ENCODE measurements at regions not wholly inside any gene's neighbourhood (a gene's known extent, or its start where the extent isn't known, plus 50 kb on each side); places are given as distances from the start of the nearest gene placed in this dataset.

DNA sequence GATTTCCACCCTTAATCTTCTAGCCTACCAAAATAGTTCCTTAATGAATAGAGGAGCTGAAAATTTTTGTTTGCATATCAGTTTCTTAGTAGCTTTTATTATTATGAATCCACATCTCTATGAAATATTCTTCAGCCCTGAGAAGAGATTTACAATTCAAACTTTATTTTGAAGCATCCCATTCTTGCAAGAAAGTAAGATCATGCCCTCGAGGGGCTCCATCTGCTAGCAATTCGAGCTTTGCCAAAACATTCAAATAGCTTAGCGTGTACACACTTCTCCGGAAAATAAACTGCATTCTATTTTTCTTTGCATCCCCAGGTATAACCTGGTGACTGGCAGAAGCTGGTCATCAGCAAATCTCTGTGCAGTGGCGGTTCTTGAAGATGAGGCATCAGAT is 370.7 kb downstream of the MTRR start:
- no peak overlapping the region for H3K4me3 ChIP-seq (ENCODE audit: low read length)
- H3K4me1 ChIP-seq (ENCODE audit: control insufficient read depth, insufficient read depth, low read length), result no peaks in the 10 kb centered on the region
- Mint-ChIP-seq H3K36me3 (ENCODE audit: low read depth) (no peaks in the 10 kb centered on the region), H3K27ac (no peak overlapping the region), H3K9me3 (no peaks in the 10 kb centered on the region), H3K4me3 (no peak overlapping the region), H3K27me3 (ENCODE audit: insufficient read depth) (no peaks in the 10 kb centered on the region), H3K4me1 (no peaks in the 10 kb centered on the region)
- H3K36me3 ChIP-seq (ENCODE audit: control insufficient read depth, insufficient read depth, low read length), result no peaks in the 10 kb centered on the region
- no peak overlapping the region for H3K27ac ChIP-seq (ENCODE audit: low read depth, low read length)
- TF ChIP-seq, protein P1, sequence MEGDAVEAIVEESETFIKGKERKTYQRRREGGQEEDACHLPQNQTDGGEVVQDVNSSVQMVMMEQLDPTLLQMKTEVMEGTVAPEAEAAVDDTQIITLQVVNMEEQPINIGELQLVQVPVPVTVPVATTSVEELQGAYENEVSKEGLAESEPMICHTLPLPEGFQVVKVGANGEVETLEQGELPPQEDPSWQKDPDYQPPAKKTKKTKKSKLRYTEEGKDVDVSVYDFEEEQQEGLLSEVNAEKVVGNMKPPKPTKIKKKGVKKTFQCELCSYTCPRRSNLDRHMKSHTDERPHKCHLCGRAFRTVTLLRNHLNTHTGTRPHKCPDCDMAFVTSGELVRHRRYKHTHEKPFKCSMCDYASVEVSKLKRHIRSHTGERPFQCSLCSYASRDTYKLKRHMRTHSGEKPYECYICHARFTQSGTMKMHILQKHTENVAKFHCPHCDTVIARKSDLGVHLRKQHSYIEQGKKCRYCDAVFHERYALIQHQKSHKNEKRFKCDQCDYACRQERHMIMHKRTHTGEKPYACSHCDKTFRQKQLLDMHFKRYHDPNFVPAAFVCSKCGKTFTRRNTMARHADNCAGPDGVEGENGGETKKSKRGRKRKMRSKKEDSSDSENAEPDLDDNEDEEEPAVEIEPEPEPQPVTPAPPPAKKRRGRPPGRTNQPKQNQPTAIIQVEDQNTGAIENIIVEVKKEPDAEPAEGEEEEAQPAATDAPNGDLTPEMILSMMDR (conservative IDR thresholded peaks at IDR 0.05), result no peak
- no peak overlapping the region for H3K9ac ChIP-seq (ENCODE audit: extremely low read depth, low read length, poor library complexity, severe bottlenecking)
- H3K27me3 ChIP-seq (ENCODE audit: control insufficient read depth, insufficient read depth, low read length, poor library complexity, severe bottlenecking), result no peaks in the 10 kb centered on the region
- DNase-seq, result no peak
- whole genome bisulfite sequencing, 2 experiments (ENCODE audit: insufficient coverage in 1 of 2, insufficient read length in 1 of 2), result 88 to 90% methylated on average over 4 to 5 of the region's 5 CpGs
- H3K9me3 ChIP-seq (ENCODE audit: control insufficient read depth, low read length), result no peaks in the 10 kb centered on the region

DNA sequence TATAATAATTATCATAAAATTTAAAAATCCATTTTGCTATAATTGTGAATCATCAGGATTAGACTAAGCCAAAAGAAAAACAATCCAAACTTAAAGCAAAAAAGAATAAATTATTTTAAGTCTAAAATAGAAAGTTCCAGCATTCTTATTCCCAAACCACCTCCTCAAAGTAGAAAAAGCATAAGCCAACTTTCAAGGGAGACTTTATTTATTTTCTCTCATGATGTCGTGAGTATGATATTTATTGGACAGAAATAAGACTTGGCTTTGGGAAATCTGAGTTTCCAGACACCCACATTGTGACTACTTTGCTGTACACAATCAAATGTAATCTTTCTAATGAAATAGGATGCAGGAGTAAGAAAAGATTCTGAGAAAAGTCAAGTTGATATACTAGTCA is 372.1 kb downstream of the MTRR start:
- Mint-ChIP-seq H3K27ac (no peak overlapping the region), H3K27me3 (ENCODE audit: insufficient read depth) (no peaks in the 10 kb centered on the region)

DNA sequence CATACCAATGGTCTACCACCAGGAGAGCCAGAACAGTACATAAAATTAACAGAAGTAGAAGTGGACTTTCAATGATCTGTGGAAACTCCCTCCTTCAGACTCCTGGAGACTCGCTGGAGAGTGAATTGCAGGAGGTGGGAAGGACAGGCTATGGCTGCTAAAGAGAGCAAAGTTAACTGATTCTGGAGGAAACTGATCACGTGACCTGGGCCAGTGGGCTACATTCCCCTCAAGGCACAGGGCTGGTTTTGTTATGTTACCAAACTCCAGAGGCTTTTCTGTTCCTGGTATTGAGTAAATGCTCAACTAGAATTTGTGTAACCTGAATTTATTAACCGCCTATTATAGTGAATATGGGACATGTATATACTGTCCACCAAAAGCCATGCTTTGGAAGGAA is 372.6 kb downstream of the MTRR start:
- H3K27me3 Mint-ChIP-seq (ENCODE audit: insufficient read depth), result no peaks in the 10 kb centered on the region
- DNase-seq, result no peak
- H3K27ac Mint-ChIP-seq, result no peak overlapping the region
- no peak overlapping the region for H3K9ac ChIP-seq (ENCODE audit: extremely low read depth, low read length, poor library complexity, severe bottlenecking)
- no peaks in the 10 kb centered on the region for H3K9me3 ChIP-seq (ENCODE audit: control insufficient read depth, low read length)
- 92 to 100% methylated on average over 1 to 3 of the region's 3 CpGs for WGBS, 2 experiments (ENCODE audit: insufficient coverage in 1 of 2, insufficient read length in 1 of 2)
- H3K36me3 ChIP-seq (ENCODE audit: control insufficient read depth, insufficient read depth, low read length), result no peaks in the 10 kb centered on the region
- H3K27ac ChIP-seq (ENCODE audit: low read depth, low read length), result no peak overlapping the region
- H3K27me3 ChIP-seq (ENCODE audit: control insufficient read depth, insufficient read depth, low read length, poor library complexity, severe bottlenecking), result no peaks in the 10 kb centered on the region
- no peak overlapping the region for H3K4me3 Mint-ChIP-seq
- no peak overlapping the region for H3K4me3 ChIP-seq (ENCODE audit: low read length)
- TF ChIP-seq, protein P1 (conservative IDR thresholded peaks at IDR 0.05), result no peak
- no peaks in the 10 kb centered on the region for H3K9me3 Mint-ChIP-seq
- H3K4me1 ChIP-seq (ENCODE audit: control insufficient read depth, insufficient read depth, low read length), result no peaks in the 10 kb centered on the region
- no peaks in the 10 kb centered on the region for H3K36me3 Mint-ChIP-seq (ENCODE audit: low read depth)
- no peaks in the 10 kb centered on the region for H3K4me1 Mint-ChIP-seq

More for the DNA sequence above, 372.1 kb downstream of the MTRR start:
- H3K9me3 Mint-ChIP-seq, result no peaks in the 10 kb centered on the region
- no peaks in the 10 kb centered on the region for H3K36me3 Mint-ChIP-seq (ENCODE audit: low read depth)
- no peak for DNase-seq
- no peaks in the 10 kb centered on the region for H3K27me3 ChIP-seq (ENCODE audit: control insufficient read depth, insufficient read depth, low read length, poor library complexity, severe bottlenecking)
- no peaks in the 10 kb centered on the region for H3K4me1 Mint-ChIP-seq
- H3K4me3 ChIP-seq (ENCODE audit: low read length), result no peak overlapping the region
- no peak overlapping the region for H3K4me3 Mint-ChIP-seq
- no peaks in the 10 kb centered on the region for H3K9me3 ChIP-seq (ENCODE audit: control insufficient read depth, low read length)
- WGBS, 2 experiments (ENCODE audit: insufficient coverage in 1 of 2, insufficient read length in 1 of 2), result 91% methylated on average over 1 of the region's 1 CpG; no CpG with 5 or more reads in 1 of the 2 experiments
- no peaks in the 10 kb centered on the region for H3K36me3 ChIP-seq (ENCODE audit: control insufficient read depth, insufficient read depth, low read length)
- no peak overlapping the region for H3K27ac ChIP-seq (ENCODE audit: low read depth, low read length)
- TF ChIP-seq, protein P1 (conservative IDR thresholded peaks at IDR 0.05), result no peak
- H3K9ac ChIP-seq (ENCODE audit: extremely low read depth, low read length, poor library complexity, severe bottlenecking), result no peak overlapping the region
- H3K4me1 ChIP-seq (ENCODE audit: control insufficient read depth, insufficient read depth, low read length), result no peaks in the 10 kb centered on the region

Measured in endodermal cell (in vitro differentiated cells).